ENCODE measurements at regions not wholly inside any gene's neighbourhood (a gene's known extent, or its start where the extent isn't known, plus 50 kb on each side); places are given as distances from the start of the nearest gene placed in this dataset.

GRCh38 chr3:99366663-99367429 lies 271.5 kb upstream of the COL8A1 start:
- DNase-seq (ENCODE audit: low spot score) = no peak

- DNase-seq (ENCODE audit: low spot score) = no peak
Observed at GRCh38 chr3:99365979-99366378, 272.4 kb upstream of the COL8A1 start.

GRCh38 chr3:99365396-99365795 lies 273.0 kb upstream of the COL8A1 start:
- no peak for DNase-seq (ENCODE audit: low spot score)

GRCh38 chr3:99357131-99357530 lies 281.3 kb upstream of the COL8A1 start:
- DNase-seq (ENCODE audit: low spot score) = no peak

GRCh38 chr3:99356696-99357095 lies 281.7 kb upstream of the COL8A1 start:
- no peak for DNase-seq (ENCODE audit: low spot score)

GRCh38 chr3:99355465-99355864 lies 282.9 kb upstream of the COL8A1 start:
- DNase-seq (ENCODE audit: low spot score) = no peak

GRCh38 chr3:99352811-99353210 lies 285.6 kb upstream of the COL8A1 start:
- DNase-seq (ENCODE audit: low spot score) = no peak

GRCh38 chr3:99351122-99351521 lies 287.3 kb upstream of the COL8A1 start:
- no peak for DNase-seq (ENCODE audit: low spot score)

GRCh38 chr3:99348451-99348850 lies 289.9 kb upstream of the COL8A1 start:
- no peak for DNase-seq (ENCODE audit: low spot score)

GRCh38 chr3:99344216-99344615 lies 294.2 kb upstream of the COL8A1 start:
- no peak for DNase-seq (ENCODE audit: low spot score)

GRCh38 chr3:99342383-99342782 lies 296.0 kb upstream of the COL8A1 start:
- DNase-seq (ENCODE audit: low spot score) = no peak

- DNase-seq (ENCODE audit: low spot score) = no peak
Observed at GRCh38 chr3:99339222-99339621, 299.2 kb upstream of the COL8A1 start.

GRCh38 chr3:99332718-99333117 lies 305.7 kb upstream of the COL8A1 start:
- DNase-seq (ENCODE audit: low spot score) = no peak

- DNase-seq (ENCODE audit: low spot score) = no peak
Observed at GRCh38 chr3:99332276-99332675, 306.1 kb upstream of the COL8A1 start.

- DNase-seq (ENCODE audit: low spot score) = no peak
Observed at GRCh38 chr3:99330924-99331532, 307.4 kb upstream of the COL8A1 start.

- no peak for DNase-seq (ENCODE audit: low spot score)
Observed at GRCh38 chr3:99330281-99330680, 308.1 kb upstream of the COL8A1 start.

- no peak for DNase-seq (ENCODE audit: low spot score)
Observed at GRCh38 chr3:99325402-99325801, 313.0 kb upstream of the COL8A1 start.

- DNase-seq (ENCODE audit: low spot score) = no peak
Observed at GRCh38 chr3:99324636-99325203, 313.7 kb upstream of the COL8A1 start.

GRCh38 chr3:99323940-99324339 lies 314.5 kb upstream of the COL8A1 start:
- DNase-seq (ENCODE audit: low spot score) = no peak

- no peak for DNase-seq (ENCODE audit: low spot score)
Observed at GRCh38 chr3:99322551-99322950, 315.8 kb upstream of the COL8A1 start.

- no peak for DNase-seq (ENCODE audit: low spot score)
Observed at GRCh38 chr3:99321261-99321660, 317.1 kb upstream of the COL8A1 start.

GRCh38 chr3:99319961-99320360 lies 318.4 kb upstream of the COL8A1 start:
- no peak for DNase-seq (ENCODE audit: low spot score)

- no peak for DNase-seq (ENCODE audit: low spot score)
Observed at GRCh38 chr3:99319450-99319849, 318.9 kb upstream of the COL8A1 start.

- DNase-seq (ENCODE audit: low spot score) = no peak
Observed at GRCh38 chr3:99317201-99317600, 321.2 kb upstream of the COL8A1 start.

All from left forelimb (tissue), 1 donor.